SK-N-SH (cell line): ENCODE measurements at regions not wholly inside any gene's neighbourhood (a gene's known extent, or its start where the extent isn't known, plus 50 kb on each side); places are given as distances from the start of the nearest gene placed in this dataset.

Experiments
- CTCF ChIA-PET: fragments of 300-600, 350-600 bp; formaldehyde crosslinking; extraction: SDS; loops from one replicate; lab custom pipeline; 2021; lab: Yijun Ruan, JAX
- POLR2A ChIA-PET: fragments of 350-600 bp; sonication (Branson Sonifier 250); formaldehyde crosslinking; extraction: SDS; loops from one replicate; lab custom pipeline; 2020; ENCODE audit warnings: antibody characterized with exemption, inconsistent platforms; lab: Yijun Ruan, JAX
- DNase-seq: peaks from one replicate; pipeline ENCODE4 v3.0.0; 2012
- H2AFZ ChIP-seq: fragments of 200-600 bp; sonication (generic); 2 replicates; pipeline ENCODE4 v1.8.1; 2016; ENCODE audit warnings: antibody characterized with exemption, mild to moderate bottlenecking, low read depth
- H3F3A ChIP-seq: fragments of 200-600 bp; sonication (generic); replicated peaks from 2 replicates; pipeline ENCODE3; 2016; ENCODE audit warnings: antibody characterized with exemption, mild to moderate bottlenecking; ENCODE audit not compliant: insufficient read depth
- H3K27ac ChIP-seq, 2 experiments: fragments of 200-500 bp in 1 of 2; fragments of 200-600 bp in 1 of 2; sonication (Bioruptor generic) in 1 of 2; sonication (generic), shearing (Covaris generic) in 1 of 2; 2 replicates each; pipeline versions ENCODE4 v1.5.1 to v1.6.1; 2014 to 2016; ENCODE audit warnings: low read depth in 2 of 2, inconsistent platforms in 1 of 2, low read length in 1 of 2, mild to moderate bottlenecking in 1 of 2, mixed read lengths in 1 of 2
- H3K27me3 ChIP-seq: fragments of 200-600 bp; sonication (generic), shearing (Covaris generic); 2 replicates; pipeline ENCODE4 v1.6.1; 2016; ENCODE audit warnings: mixed run types; ENCODE audit not compliant: insufficient read depth
- H3K36me3 ChIP-seq, 2 experiments: fragments of 200-500 bp in 1 of 2; fragments of 200-600 bp in 1 of 2; sonication (Bioruptor generic) in 1 of 2; sonication (generic) in 1 of 2; replicated peaks in 1 of 2; 2 replicates each; pipeline versions ENCODE3 to v1.5.1; 2014 to 2016; ENCODE audit warnings: low read length in 1 of 2, mild to moderate bottlenecking in 1 of 2; ENCODE audit not compliant: insufficient read depth in 2 of 2, control insufficient read depth in 1 of 2
- H3K4me1 ChIP-seq, 2 experiments: fragments of 200-500 bp in 1 of 2; fragments of 200-600 bp in 1 of 2; sonication (Bioruptor generic) in 1 of 2; sonication (generic), shearing (Covaris generic) in 1 of 2; 2 replicates each; pipeline versions ENCODE4 v1.5.1 to v1.6.1; 2014 to 2016; ENCODE audit warnings: low read depth in 1 of 2, low read length in 1 of 2, mixed run types in 1 of 2; ENCODE audit not compliant: insufficient read depth in 2 of 2, control insufficient read depth in 1 of 2
- H3K4me2 ChIP-seq: fragments of 200-600 bp; sonication (generic), shearing (Covaris generic); 2 replicates; pipeline ENCODE4 v1.6.1; 2017; ENCODE audit warnings: mixed run types
- H3K4me3 ChIP-seq, 2 experiments: fragments of 200-500 bp in 1 of 2; fragments of 200-600 bp in 1 of 2; sonication (Bioruptor generic) in 1 of 2; sonication (generic), shearing (Covaris generic) in 1 of 2; 2 replicates each; pipeline versions ENCODE4 v1.5.1 to v1.8.1; 2014 to 2016; ENCODE audit warnings: low read depth in 2 of 2, inconsistent platforms in 1 of 2, low read length in 1 of 2, mild to moderate bottlenecking in 1 of 2, mixed read lengths in 1 of 2, moderate library complexity in 1 of 2
- H3K79me2 ChIP-seq: fragments of 200-600 bp; sonication (generic); 2 replicates; pipeline ENCODE4 v1.8.1; 2017; ENCODE audit warnings: mild to moderate bottlenecking; ENCODE audit not compliant: insufficient read depth
- H3K9ac ChIP-seq: fragments of 200-600 bp; sonication (generic); 2 replicates; pipeline ENCODE4 v1.6.1; 2017; ENCODE audit warnings: mixed run types
- H3K9me2 ChIP-seq: fragments of 200-600 bp; sonication (generic); 2 replicates; pipeline ENCODE4 v1.6.1; 2017; ENCODE audit warnings: mixed run types
- H3K9me3 ChIP-seq: fragments of 200-600 bp; sonication (generic); 2 replicates; pipeline ENCODE4 v1.6.1; 2017; ENCODE audit warnings: mixed run types, mild to moderate bottlenecking, moderate library complexity
- H4K20me1 ChIP-seq: fragments of 200-600 bp; sonication (generic); 2 replicates; pipeline ENCODE4 v1.6.1; 2017; ENCODE audit warnings: mild to moderate bottlenecking, mixed run types; ENCODE audit not compliant: insufficient read depth
- CTCF ChIP-seq: fragments of 200-600 bp; sonication (generic); IDR thresholded peaks from 2 replicates; pipeline ENCODE4 v1.6.1; 2017; ENCODE audit warnings: antibody characterized with exemption, mild to moderate bottlenecking, moderate library complexity
- ELF1 ChIP-seq: IDR thresholded peaks from 2 replicates; pipeline ENCODE4 v1.4.0; 2012
- EZH2phosphoT487 ChIP-seq: fragments of 200-600 bp; sonication (generic); IDR thresholded peaks from 2 replicates; pipeline ENCODE4 v1.6.1; 2017; ENCODE audit warnings: low read depth, mixed run types, mild to moderate bottlenecking, antibody characterized with exemption, moderate library complexity, borderline replicate concordance
- FOXJ3 ChIP-seq: sonication (generic); formaldehyde crosslinking; IDR thresholded peaks from 2 replicates; pipeline ENCODE4 v1.5.1; 2020; ENCODE audit warnings: mild to moderate bottlenecking, missing genetic modification reagents
- FOXM1 ChIP-seq: IDR thresholded peaks from 2 replicates; pipeline ENCODE4 v1.4.0; 2012; ENCODE audit warnings: low read depth, mild to moderate bottlenecking
- GABPA ChIP-seq: IDR thresholded peaks from 2 replicates; pipeline ENCODE4 v1.4.0; 2012; ENCODE audit warnings: low read depth, mild to moderate bottlenecking
- GATA2 ChIP-seq: sonication (generic); formaldehyde crosslinking; IDR thresholded peaks from 2 replicates; pipeline ENCODE4 v1.5.0; 2020; ENCODE audit warnings: mild to moderate bottlenecking, missing genetic modification reagents
- JUND ChIP-seq: IDR thresholded peaks from 2 replicates; pipeline ENCODE4 v1.4.0; 2012
- MAX ChIP-seq: IDR thresholded peaks from 2 replicates; pipeline ENCODE4 v1.4.0; 2012; ENCODE audit warnings: low read depth
- MEF2A ChIP-seq: IDR thresholded peaks from 2 replicates; pipeline ENCODE4 v1.4.0; 2012; ENCODE audit warnings: low read depth, borderline replicate concordance
- NFIC ChIP-seq: IDR thresholded peaks from 2 replicates; pipeline ENCODE4 v1.4.0; 2012; ENCODE audit warnings: borderline replicate concordance
- PBX3 ChIP-seq: IDR thresholded peaks from 2 replicates; pipeline ENCODE4; 2012
- POLR2AphosphoS5 ChIP-seq: IDR thresholded peaks from 2 replicates; pipeline ENCODE4 v1.6.1; 2012; ENCODE audit warnings: low read depth, low read length
- RAD21 ChIP-seq: IDR thresholded peaks from 2 replicates; pipeline ENCODE4 v1.6.1; 2012; ENCODE audit warnings: mild to moderate bottlenecking, low read length
- RXRA ChIP-seq: IDR thresholded peaks from 2 replicates; pipeline ENCODE4 v1.4.0; 2012; ENCODE audit warnings: low read depth, mild to moderate bottlenecking, borderline replicate concordance
- SIN3A ChIP-seq: IDR thresholded peaks from 2 replicates; pipeline ENCODE4 v1.6.1; 2012; ENCODE audit warnings: low read depth, mild to moderate bottlenecking, low read length, moderate library complexity, borderline replicate concordance
- TAF1 ChIP-seq: IDR thresholded peaks from 2 replicates; pipeline ENCODE4 v1.6.1; 2012; ENCODE audit warnings: low read depth, mild to moderate bottlenecking, low read length, moderate library complexity, borderline replicate concordance
- TCF12 ChIP-seq: IDR thresholded peaks from 2 replicates; pipeline ENCODE4 v1.4.0; 2012
- WGBS: methylation state at CpG from one replicate; pipeline ENCODE4 v1.1.6; 2017; ENCODE audit warnings: low lambda C conversion rate; 5-methylcytosine and 5-hydroxymethylcytosine counted together

- no peak for TF ChIP-seq PBX3
- TF ChIP-seq TAF1: no peak
- no peak for TF ChIP-seq RXRA
- no peak for TF ChIP-seq MAX
- no peak for TF ChIP-seq FOXJ3 (CRISPR knock-in tag)
- no peak for TF ChIP-seq CTCF
- no peak for TF ChIP-seq TCF12
Observed at GRCh38 chr3:34464646-34465045, 666.2 kb downstream of the PDCD6IP start (continued).

GRCh38 chr3:34475851-34476250 is 677.4 kb downstream of the PDCD6IP start:
- Histone ChIP-seq H3K4me3 (no peak overlapping the region), H3K9ac (no peak overlapping the region), H3K9me2 (no peaks in the 10 kb centered on the region), H3K79me2 (no peaks in the 10 kb centered on the region), H4K20me1 (no peaks in the 10 kb centered on the region), H3K9me3 (peaks cover 10% of the 10 kb centered on the region; the same call in 1 of the 2 replicates), H3K27ac (no peak overlapping the region), H3K36me3 (no peaks in the 10 kb centered on the region), H3F3A (no peaks in the 10 kb centered on the region), H3K27me3 (no peaks in the 10 kb centered on the region), H3K4me1 (no peaks in the 10 kb centered on the region), H3K4me2 (no peak overlapping the region), H2AFZ (no peak overlapping the region)
- CTCF ChIA-PET: no interaction called here
- POLR2A ChIA-PET: no interaction called here
- TF ChIP-seq ELF1: no peak
- DNase-seq: no peak
- WGBS: 59% methylated on average over 3 of the region's 3 CpGs

- TF ChIP-seq MEF2A (no peak), JUND (no peak), FOXJ3 (CRISPR knock-in tag) (no peak), TCF12 (no peak), RAD21 (no peak), SIN3A (no peak), EZH2phosphoT487 (no peak), GATA2 (CRISPR knock-in tag) (no peak), GABPA (no peak), FOXM1 (no peak), NFIC (no peak), POLR2AphosphoS5 (no peak)
- H3K4me2 ChIP-seq: no peak overlapping the region
- H3K79me2 ChIP-seq: no peaks in the 10 kb centered on the region
- no peaks in the 10 kb centered on the region for H3K9me2 ChIP-seq
- no peaks in the 10 kb centered on the region for H4K20me1 ChIP-seq
- ChIA-PET POLR2A (no interaction called here), CTCF (no interaction called here)
- H3K36me3 ChIP-seq: no peaks in the 10 kb centered on the region
- no peak overlapping the region for H3K9ac ChIP-seq
- H3K27ac ChIP-seq: no peak overlapping the region
- no peaks in the 10 kb centered on the region for H3F3A ChIP-seq
- no peak overlapping the region for H2AFZ ChIP-seq
- H3K27me3 ChIP-seq: no peaks in the 10 kb centered on the region
- no peak overlapping the region for H3K4me3 ChIP-seq
- DNase-seq: no peak
- H3K4me1 ChIP-seq: no peaks in the 10 kb centered on the region; a peak in 1 of 4 replicates
- peaks cover 10% of the 10 kb centered on the region; the same call in 1 of the 2 replicates for H3K9me3 ChIP-seq
- 9% methylated on average over 1 of the region's 1 CpG for WGBS
Observed at GRCh38 chr3:34483311-34483887, 685.0 kb downstream of the PDCD6IP start.
